ENCODE measurements at regions not wholly inside any gene's neighbourhood (a gene's known extent, or its start where the extent isn't known, plus 50 kb on each side); places are given as distances from the start of the nearest gene placed in this dataset.
"Not testable (repeated sequence)": the region's sequence is repeated elsewhere in the genome, so short reads cannot be mapped to it uniquely, and the experiment has no call there.

DNA sequence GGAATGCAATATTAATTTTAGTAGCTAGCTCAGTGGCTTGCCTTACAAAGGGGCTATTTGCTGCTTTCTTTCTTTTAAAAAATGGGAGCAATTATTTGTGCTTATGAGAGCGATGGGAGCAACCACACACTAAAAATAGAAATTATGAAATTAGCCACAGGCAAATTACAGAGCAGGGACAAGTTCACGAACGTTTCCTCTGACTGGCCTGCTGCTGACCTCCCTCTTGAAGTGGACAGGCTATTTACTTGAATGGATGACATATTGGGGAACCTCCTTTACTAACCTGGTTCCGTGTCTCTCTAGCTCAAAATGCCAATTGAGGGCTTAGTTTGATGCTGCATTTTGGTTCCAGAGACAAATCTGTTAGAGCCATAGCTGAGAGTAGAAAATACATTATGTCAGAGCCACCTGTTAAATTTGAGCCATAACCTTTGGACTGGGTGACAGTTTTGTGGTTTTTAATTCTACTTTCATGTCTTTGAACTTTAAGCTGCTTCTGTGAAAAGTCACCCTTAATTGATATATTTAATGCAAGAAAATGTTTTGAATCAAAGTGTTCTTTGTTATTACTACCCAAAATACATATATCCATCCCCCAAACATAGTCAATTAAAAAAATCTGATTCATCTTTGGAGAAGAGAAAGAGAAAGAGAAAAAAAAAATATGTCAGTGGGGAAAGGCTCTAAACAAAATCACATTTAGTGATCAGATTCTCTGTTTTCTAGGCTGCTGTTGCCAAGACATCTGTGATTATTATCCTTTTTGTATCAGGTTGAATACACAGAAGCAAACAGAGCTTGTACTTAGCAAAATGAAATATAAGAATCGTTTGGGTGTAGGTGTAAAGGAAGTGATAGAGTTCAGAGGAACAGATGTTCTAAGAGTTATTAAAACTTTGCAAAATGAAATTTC is 351.9 kb downstream of the ADGRL2 start:
- DNase-seq, result no peak

DNA sequence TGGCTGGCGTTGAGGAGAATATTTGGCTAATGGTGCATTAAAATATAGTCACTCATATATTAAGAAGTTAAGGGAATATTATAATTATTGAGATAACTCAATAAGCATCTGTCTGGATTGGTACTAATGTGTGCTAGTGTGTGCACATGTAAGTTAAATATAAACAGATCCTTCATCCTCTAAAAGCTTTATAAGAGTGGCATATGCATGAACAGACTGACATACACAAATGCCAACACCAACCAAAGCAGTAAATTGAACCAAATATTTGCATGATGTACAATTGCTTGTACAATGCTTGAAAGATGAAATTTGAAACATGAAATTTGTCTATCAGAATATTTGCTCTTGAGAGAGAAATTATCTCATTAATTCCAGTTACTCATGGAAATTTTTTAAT is 344.9 kb downstream of the ADGRL2 start:
- DNase-seq, result no peak

DNA sequence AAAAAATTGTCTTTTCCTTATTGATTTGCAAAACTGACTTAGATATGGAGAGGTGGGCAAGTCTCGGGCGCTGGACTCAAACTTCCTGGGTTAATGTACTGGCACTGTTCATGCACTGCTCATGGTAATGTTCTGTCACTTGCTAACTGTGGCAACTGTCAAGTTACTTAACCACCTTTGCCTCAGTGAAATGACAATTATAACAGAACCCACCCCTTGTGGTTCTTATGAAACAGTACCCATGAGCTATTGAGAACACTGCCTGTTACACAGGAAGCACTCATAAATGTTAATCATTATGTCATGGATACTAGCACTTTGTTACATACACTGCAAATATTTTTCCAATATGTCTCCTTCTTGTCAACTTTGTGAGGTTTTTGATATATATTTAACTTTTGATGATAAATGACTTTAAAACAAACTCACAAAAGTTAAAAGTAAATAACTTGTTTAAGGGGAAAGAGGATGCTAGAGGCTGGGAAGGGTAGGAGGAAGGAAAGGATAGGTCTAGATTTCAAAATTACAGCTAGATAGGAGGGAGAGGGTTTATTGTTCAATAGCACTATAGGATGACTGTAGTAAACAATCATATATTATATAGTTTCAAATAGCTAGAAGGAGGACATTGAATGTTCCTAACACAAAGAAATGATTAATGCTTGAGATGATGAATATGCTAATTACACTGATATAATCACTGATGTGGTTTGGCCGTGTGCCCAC is 342.5 kb downstream of the ADGRL2 start:
- DNase-seq, result no peak

DNA sequence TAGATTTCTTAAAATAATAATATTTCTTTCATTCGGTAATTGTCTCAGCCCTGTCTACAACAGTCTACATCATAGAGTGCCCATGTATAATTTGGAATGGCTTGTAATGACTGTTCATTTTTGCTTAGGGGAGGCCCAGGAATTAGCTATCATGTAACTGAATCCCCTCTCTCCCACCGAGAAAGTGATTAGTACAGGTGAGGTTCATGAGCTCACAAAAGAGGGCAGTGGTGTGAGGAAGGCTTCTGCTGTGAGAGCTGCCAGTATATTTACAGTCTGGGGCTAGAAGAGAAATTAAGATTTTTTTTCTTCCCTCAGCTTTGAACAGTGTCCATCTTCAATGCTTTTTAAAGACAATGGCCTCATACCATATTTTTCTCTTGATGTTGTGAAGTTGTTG is 340.7 kb downstream of the ADGRL2 start:
- DNase-seq, result no peak

DNA sequence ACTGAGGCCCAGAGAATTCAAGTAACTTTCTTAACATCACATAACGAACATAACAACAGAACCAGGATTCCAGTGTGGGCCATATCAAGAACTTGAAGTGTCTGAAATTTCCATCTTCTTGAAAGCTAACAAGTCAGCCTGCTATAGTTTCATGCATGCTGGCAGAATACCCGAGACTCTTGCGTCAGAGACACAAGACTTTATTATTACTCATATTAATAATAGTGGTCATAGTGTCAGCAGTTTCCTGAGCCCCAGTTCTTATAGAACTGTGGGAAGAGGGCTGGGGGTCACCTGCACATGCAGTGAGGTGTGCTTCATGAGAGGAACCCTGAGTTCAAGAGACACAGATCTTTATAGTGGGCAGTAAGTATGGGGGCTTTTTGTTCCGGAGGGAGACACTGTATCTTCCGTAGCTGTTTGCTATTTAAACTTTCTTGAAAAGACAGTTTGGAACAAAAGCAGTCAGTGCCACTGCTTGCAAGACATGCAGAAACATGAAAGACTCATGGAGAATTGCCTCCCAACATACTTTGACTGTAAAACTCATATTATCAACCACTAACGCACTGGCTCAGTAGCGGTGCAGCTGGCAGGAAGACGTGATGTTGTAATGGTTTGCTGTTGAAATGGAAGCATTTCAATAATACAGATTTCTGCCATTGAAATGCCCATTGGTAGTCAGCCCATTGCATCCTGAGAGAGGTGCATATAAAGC is 339.2 kb downstream of the ADGRL2 start:
- no peak for DNase-seq

DNA sequence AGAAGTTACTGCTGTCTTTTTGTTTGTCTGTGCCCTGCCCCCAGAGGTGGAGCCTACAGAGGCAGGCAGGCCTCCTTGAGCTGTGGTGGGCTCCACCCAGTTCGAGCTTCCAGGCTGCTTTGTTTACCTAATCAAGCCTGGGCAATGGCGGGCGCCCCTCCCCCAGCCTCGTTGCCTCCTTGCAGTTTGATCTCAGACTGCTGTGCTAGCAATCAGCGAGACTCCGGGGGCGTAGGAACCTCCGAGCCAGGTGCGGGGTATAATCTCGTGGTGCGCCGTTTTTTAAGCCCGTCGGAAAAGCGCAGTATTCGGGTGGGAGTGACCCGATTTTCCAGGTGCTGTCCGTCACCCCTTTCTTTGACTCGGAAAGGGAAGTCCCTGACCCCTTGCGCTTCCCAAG is 335.6 kb downstream of the ADGRL2 start:
- DNase-seq, result not testable (repeated sequence)

DNA sequence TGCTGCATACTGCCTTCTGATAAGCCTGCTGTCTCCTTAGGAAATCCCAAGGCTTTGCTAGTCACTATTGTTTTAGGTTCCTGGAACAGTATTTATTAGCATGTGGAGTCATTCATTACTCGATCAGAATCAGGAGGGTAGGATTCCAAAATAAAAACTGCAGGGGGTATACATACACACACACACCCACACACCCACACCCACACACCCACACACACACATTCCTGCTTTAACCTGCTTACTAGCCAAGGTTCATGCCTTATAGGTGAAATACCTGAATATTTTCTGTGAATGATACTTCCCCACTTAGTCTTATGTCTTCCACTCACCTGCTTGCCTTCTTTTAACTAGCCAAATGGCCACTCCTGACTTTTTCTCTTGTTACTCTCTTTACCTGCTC is 325.1 kb downstream of the ADGRL2 start:
- no peak for DNase-seq

DNA sequence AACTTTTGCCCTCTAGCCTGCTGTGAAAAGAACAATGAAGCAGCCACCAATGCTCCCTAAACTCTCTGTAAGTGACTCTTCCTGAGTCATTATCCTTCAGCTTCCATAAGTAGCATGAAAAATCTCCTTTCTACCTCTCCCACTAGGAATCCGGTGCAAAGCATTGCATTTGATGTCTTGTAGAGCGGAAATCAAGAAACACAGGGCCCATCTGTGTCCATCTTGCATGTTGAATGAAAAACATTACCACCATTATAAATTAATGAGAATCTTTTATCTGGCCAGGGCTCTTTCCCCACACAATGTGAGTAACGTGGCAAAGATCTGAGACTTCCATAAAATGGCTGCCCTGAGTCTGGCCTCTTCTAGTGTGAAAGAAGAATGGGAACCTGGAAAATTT is 324.4 kb downstream of the ADGRL2 start:
- DNase-seq, result no peak

DNA sequence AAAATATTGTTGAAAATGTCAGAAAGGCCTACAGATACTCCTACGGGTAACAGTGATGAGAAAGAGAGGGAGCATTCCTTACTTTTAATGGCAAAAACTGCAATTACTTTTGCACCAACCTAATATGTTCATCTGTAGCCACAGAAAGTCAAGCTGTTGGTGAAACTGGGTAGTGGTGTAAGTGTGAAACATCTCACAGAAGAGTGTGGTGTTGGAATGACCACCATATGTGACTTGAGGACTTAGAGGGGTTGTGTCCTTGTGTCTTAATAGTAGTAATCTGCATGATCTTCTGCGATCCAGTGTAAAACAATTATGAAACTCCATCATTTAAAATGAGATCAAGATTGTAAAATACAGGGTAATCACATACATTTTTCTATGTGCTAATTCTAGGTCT is 320.7 kb downstream of the ADGRL2 start:
- DNase-seq, result no peak

DNA sequence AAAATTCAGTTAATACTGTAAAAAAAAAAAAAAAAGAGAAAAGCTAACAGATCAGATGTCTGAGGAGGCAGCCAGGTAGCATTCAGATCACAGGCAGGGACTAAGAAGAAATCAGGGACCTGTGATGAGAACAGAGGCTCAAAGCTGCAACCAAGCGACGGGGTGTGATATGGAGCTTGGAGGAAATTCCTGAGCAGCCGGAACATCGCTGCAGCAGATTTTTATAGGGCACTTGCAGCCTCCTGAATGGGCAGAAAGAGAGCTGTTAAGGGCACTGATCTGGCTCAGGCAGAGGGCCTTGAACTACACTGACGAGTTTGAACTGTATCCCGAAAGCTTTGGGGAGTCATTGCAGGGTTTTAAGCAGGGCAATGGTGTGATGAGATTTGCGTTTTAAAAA is 315.4 kb downstream of the ADGRL2 start:
- DNase-seq, result no peak

DNA sequence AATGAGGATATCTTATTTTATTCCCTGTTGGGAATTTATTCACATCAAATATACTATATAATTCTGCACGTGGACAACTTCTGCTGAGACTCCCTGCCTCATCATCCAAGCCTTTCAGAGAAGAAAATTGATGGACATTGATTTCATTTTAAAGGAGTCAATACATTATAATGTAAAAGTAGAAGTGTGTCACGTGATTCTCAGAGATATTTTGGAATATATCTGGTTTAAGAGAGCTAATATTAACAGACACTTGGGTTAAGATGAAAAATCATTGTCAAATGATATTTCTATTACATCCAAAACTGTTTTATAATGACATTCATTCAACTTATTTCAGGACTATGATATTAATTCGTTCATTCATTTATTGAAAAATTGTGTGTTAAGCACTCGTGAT is 314.2 kb downstream of the ADGRL2 start:
- no peak for DNase-seq

DNA sequence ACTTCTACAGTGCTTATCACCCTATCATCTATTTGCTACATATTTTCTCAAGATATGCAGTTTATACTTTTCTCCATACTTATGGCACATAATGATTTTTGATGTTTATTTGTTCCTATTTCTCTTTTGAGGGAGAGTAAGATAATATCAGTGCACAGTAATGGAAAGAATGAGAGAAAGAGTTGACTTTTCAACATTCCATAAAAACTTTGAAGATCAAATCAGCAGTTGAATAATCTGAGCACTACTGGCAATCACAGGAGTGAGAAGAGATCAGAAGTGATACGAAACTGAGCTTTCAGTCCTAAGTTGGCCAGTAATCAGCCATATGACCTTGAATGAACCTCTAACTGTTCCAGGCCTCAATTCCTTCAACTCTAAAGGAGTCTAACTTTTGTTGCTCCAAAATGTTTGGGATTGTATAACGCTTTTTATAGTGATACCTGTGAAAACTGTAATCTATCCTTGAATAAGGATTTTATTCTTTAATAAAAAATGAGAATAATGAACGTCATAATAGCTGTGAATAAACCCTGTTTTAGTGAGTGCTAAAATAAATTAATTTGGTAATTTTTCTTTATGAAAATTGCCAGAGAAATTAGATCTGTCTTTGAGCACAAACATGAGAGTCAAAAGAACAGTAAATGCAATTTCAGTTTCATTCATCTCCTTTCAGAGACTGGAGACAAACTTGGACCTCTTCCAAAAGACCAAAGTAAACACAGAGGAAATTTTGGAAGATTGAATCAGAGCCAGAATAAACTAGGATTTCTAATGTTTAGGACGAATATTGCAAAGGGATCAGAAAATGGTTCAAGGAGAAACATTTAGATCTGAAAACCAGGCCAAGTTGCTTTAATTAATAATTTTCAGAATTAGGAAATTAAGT is 309.9 kb downstream of the ADGRL2 start:
- DNase-seq, result no peak

DNA sequence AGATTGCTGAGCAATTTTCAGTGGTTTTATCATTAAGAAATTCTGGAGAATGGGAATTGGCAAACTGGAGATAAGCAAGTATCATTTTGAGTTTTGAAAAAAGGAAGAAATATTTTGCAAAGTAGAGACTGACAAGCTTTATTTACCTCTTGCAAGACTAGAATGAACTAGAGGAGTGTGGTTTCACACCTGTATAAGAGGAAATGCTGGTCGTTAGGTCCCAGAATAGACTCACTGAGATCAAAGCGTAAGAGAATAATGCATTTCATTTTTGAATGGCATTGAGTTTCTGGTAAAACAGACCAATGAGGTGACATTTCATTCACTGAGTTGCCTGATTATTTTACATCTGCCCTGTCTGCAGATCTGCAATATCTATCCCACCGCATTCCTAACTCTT is 308.1 kb downstream of the ADGRL2 start:
- DNase-seq, result no peak

DNA sequence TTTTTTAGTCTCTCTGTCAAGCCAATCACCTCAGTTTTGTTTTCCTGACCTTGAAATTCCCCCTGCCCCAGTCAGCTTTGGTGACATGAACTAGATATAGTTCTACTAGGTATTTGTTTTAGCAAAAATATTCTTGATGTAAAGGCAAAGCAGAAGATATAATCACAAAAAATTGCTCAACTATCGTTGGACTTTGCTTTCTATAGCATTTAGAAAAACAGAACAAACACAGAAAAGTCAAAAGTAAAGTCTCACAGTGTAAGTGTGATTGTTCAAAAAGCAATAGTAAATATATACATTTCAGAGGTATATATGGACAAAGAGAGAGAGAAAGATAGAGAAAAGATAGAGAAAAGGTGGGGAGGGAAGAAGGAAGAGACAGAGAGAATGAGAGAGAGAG is 305.9 kb downstream of the ADGRL2 start:
- DNase-seq, result no peak

DNA sequence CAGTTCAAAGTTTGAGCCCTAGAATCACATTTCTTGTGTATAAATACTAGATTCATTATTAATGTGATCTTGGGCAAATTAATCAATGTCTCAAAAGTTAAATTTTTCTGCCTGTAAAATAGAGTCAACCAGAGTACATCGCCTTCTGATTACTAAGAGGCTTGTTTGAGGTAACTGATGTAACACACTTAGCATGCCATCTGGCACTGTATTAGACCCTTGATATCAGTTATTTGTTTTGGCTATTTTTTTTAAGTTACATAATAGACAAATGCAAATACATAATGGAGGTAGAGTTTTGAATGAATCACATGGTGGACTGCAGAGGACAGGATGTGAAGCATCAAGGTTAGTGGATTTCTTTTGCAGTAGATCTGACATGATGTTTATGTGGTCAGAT is 298.4 kb downstream of the ADGRL2 start:
- no peak for DNase-seq

DNA sequence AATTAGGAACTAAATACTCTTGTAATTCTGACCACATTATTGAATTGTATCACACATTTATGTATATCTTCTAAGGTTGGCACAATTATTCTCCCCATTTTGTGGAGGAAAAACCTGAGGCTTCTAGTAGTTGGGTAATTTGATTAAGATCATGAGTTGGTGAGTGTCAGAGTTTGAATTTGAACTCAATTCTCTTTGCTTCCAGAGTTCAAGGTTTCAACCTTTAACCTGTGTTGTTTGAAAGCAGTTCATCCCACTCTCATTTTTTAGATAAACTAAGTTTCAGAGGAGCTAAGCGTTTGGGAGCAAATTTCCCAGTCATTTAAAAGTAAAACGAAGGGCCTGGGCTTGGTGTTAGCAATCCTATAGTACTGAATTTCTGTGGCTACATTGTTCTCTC is 293.4 kb downstream of the ADGRL2 start:
- DNase-seq, result no peak

DNA sequence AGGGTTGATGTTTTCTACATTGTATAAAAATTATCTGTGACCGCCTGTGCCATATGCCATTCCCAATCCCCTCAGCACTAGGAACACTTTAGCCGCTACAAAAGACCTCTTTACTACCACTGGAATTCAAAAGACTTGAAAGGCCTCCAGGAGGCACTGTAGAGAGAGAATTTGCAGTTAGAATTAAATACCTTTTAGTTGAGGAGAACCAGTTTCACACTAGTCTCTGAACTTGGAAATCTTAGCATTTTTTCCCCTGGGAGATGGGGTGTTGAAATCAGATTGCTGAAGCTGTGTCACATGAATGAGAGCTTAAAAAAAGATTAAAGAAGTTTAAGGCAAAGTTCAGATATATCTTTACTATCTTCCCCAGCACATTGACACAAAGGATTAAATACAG is 291.0 kb downstream of the ADGRL2 start:
- no peak for DNase-seq

DNA sequence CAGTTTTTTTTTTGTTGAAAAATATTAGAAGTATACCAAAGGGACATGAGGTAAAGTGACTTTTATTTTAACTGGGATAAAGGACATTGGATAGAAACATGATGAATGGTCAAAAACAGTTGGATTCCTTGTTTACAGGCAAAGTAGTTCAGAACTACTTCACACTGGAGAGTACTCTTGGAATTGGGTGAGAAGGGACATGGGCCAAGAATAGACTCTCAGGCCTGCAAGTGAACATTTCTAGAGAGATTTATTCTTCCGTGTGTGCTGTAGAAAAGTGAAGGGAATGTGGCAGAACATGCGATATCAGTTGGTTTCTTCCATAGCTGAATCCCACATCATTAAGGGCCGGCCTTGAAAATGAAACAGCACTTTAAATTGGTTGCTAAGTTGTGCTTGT is 290.5 kb downstream of the ADGRL2 start:
- no peak for DNase-seq

DNA sequence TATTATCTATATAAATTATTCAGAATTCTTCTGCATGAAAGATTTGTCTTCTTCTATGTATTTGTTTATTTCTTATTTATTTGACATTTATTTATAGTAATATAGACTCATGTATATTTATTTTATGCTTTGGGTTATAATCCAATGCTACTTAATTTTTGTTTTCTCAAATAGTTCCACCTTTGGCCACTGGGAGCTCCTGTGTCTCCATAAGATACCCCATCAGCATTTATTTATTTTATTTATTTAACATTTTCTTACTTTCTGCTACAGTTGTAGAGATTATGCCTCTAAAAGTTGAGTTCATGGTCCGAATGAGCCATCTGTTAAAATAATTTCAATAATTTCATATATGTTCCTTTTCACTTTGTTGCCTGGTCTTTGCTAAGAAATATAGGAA is 289.4 kb downstream of the ADGRL2 start:
- no peak for DNase-seq

DNA sequence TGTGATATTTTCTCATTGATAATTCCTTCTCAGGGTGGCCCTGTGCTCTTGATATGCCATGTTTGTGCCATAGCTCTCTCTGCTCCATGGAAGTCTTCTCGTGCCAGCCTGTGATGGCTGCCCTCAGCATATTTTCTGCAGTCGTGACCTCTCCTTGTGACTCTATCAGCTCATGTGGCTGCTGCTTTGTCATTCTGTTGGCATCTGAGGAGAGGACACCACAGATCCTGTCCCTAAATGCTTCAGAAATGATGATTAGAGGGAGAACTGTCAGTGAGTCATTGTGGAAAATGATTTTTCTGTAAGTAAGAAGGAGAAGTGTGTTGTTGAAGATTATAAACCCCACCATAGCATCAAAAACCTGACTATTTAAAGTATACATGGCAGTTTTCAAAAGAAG is 286.0 kb downstream of the ADGRL2 start:
- DNase-seq, result no peak

DNA sequence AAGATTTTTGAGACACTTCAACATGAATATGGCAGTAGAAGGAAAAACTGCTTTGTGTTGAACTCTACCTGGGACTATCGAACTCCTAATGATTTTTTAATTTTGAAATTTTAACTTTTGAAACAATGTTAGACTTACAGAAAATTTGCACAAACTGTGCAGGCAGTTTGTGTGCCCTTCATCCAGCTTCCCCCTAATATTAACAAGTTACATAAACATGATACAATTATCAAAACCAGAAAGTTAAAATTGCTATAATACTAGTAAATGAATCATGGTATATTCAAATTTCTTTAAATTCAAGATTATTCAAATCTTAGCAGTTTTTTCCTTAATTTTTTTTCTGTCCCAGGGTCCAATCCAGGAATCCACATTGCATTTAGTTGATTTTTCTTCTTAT is 278.9 kb downstream of the ADGRL2 start:
- no peak for DNase-seq

DNA sequence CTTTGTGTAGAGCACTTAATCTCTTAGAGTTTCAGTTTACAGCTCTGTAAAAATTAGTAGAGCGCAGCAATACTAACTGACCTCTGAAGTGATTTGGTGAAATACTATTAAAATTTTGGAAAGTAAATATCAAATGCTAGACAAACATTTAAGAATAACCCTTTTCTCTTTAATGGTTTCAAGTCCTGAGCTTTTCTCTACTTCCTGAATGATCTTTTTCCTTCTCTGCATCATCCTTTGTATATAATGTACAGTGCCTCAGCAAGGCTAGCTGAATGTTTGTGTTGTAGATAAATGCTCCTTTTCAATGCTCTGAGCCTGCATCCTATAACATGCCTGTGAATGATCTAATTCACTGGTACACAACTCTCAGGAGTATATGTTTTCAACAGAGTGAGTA is 272.9 kb downstream of the ADGRL2 start:
- no peak for DNase-seq

DNA sequence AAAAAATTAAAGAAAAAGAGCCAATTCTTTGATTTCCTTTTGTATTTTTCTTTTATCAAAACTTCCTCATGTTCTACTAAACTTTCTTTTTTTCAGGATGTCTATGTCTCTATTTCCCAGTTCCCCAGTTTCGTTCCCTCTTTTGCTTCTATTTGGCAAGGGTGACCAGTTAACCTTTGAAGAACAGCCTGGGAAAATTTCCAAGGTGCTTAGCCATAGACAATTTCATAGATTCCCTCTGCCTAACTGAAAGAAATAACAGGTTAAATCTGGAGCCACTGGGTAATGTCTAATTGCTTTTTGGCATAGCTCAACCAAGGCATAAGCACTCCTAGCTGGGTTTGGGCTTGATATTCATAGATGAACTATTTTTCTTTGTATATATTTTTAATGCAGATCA is 272.3 kb downstream of the ADGRL2 start:
- no peak for DNase-seq
